ENCODE measurements at regions not wholly inside any gene's neighbourhood (a gene's known extent, or its start where the extent isn't known, plus 50 kb on each side); places are given as distances from the start of the nearest gene placed in this dataset.

DNA sequence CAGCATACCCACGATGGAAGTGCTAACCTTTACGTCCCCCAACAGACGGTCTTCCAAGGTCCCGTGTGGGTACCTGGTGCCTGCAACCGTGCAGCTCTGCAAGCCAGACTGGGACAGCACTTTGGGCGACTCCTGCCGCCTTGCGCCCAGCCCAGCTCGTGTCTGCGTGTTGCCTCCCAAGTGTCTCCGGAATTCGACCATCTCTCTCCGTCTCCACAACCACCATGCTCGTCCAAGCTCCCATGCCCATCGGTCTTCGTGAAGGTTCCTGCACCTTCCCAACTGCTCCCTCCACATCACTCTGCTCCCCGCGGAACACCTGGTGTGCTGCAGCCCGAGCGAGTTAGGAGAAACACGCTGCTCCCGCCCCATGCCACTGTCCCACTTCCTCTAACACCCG lies 173.2 kb upstream of the AFDN start:
- Histone ChIP-seq H3K36me3 (ENCODE audit: insufficient read depth, low read length) (no peaks in the 10 kb centered on the region), H3K79me2 (replicated peaks; ENCODE audit: insufficient read depth, low read length) (no peaks in the 10 kb centered on the region), H4K20me1 (ENCODE audit: insufficient read depth) (no peaks in the 10 kb centered on the region), H3K27me3 (ENCODE audit: insufficient read depth, low read depth, low read length) (no peaks in the 10 kb centered on the region), H3K9me2 (ENCODE audit: insufficient read depth, low read length) (no peaks in the 10 kb centered on the region), H3K4me3 (ENCODE audit: low read length) (no peak overlapping the region), H3K27ac (ENCODE audit: low read length) (no peak overlapping the region), H3F3A (ENCODE audit: insufficient read depth, low read length, poor library complexity, severe bottlenecking) (no peaks in the 10 kb centered on the region), H2AFZ (ENCODE audit: low read depth, low read length) (no peak overlapping the region), H3K9ac (ENCODE audit: low read length) (no peak overlapping the region), H3K4me2 (ENCODE audit: low read length) (no peak overlapping the region), H3K9me3 (ENCODE audit: low read length) (no peaks in the 10 kb centered on the region)
- TF ChIP-seq CTCF (IDR thresholded peaks at IDR 0.05; ENCODE audit: poor library complexity, severe bottlenecking) (no peak), MXI1 (conservative IDR thresholded peaks at IDR 0.05; ENCODE audit: poor library complexity, severe bottlenecking) (no peak), RAD21 (conservative IDR thresholded peaks at IDR 0.05) (no peak), REST (IDR thresholded peaks at IDR 0.05; ENCODE audit: borderline replicate concordance) (no peak), EZH2 (IDR thresholded peaks at IDR 0.05; ENCODE audit: borderline replicate concordance, insufficient read depth, low read length, poor library complexity, severe bottlenecking) (no peak), SMC3 (conservative IDR thresholded peaks at IDR 0.05; ENCODE audit: poor library complexity) (no peak), POLR2AphosphoS5 (IDR thresholded peaks at IDR 0.05) (no peak), EP300 (conservative IDR thresholded peaks at IDR 0.05; ENCODE audit: poor library complexity, severe bottlenecking) (no peak), TAF1 (IDR thresholded peaks at IDR 0.05; ENCODE audit: low read depth) (no peak)

GRCh38 chr6:167654389-167654788 lies 172.3 kb upstream of the AFDN start:
- Histone ChIP-seq H4K20me1 (ENCODE audit: insufficient read depth) (no peaks in the 10 kb centered on the region), H3K27me3 (ENCODE audit: insufficient read depth, low read depth, low read length) (no peaks in the 10 kb centered on the region), H3K9me3 (ENCODE audit: low read length) (no peaks in the 10 kb centered on the region), H3K4me2 (ENCODE audit: low read length) (no peak overlapping the region), H3K27ac (ENCODE audit: low read length) (no peak overlapping the region), H3K9me2 (ENCODE audit: insufficient read depth, low read length) (no peaks in the 10 kb centered on the region), H2AFZ (ENCODE audit: low read depth, low read length) (no peak overlapping the region), H3K36me3 (ENCODE audit: insufficient read depth, low read length) (no peaks in the 10 kb centered on the region), H3K4me3 (ENCODE audit: low read length) (no peak overlapping the region), H3F3A (ENCODE audit: insufficient read depth, low read length, poor library complexity, severe bottlenecking) (no peaks in the 10 kb centered on the region), H3K79me2 (replicated peaks; ENCODE audit: insufficient read depth, low read length) (no peaks in the 10 kb centered on the region), H3K9ac (ENCODE audit: low read length) (no peak overlapping the region)
- TF ChIP-seq REST (IDR thresholded peaks at IDR 0.05; ENCODE audit: borderline replicate concordance) = no peak
- no peak for TF ChIP-seq SMC3 (conservative IDR thresholded peaks at IDR 0.05; ENCODE audit: poor library complexity)
